A673 (cell line): ENCODE measurements at regions not wholly inside any gene's neighbourhood (a gene's known extent, or its start where the extent isn't known, plus 50 kb on each side); places are given as distances from the start of the nearest gene placed in this dataset.

Experiments used
- BruUV-seq: library from RNA; stranded (reverse); fragments of 400-500 nt; replicated peaks from 2 replicates; lab custom pipeline; 2021; lab: Mats Ljungman, UMichigan
- CTCF ChIA-PET: fragments of 300-600 bp; sonication (Branson Sonifier 250); formaldehyde crosslinking; loops from one replicate; lab custom pipeline; 2022; ENCODE audit warnings: antibody characterized with exemption; lab: Charles Lee
- POLR2A ChIA-PET: fragments of 300-600 bp; sonication (Branson Sonifier 250); formaldehyde crosslinking; loops from one replicate; lab custom pipeline; 2022; ENCODE audit warnings: antibody characterized with exemption; ENCODE audit not compliant: low non-redundant PET; lab: Charles Lee
- DNase-seq: peaks from one replicate; pipeline ENCODE4 v3.0.0-alpha.2; 2015; ENCODE audit warnings: low spot score
- H3K27ac ChIP-seq: fragments of 200-600 bp; sonication (generic); 2 replicates; pipeline ENCODE4 v1.5.1; 2016; ENCODE audit warnings: mixed run types, low read depth, mild to moderate bottlenecking, mixed read lengths, antibody characterized with exemption, low read length; ENCODE audit not compliant: poor library complexity, severe bottlenecking
- H3K27me3 ChIP-seq: fragments of 200-600 bp; sonication (generic); replicated peaks from 2 replicates; pipeline ENCODE4 v1.6.1; 2017; ENCODE audit warnings: mixed run types, low read depth, mild to moderate bottlenecking, mixed read lengths, antibody characterized with exemption, low read length; ENCODE audit not compliant: insufficient read depth, poor library complexity
- H3K36me3 ChIP-seq: fragments of 200-600 bp; sonication (generic); 2 replicates; pipeline ENCODE4 v1.6.1; 2016; ENCODE audit warnings: mixed run types, mild to moderate bottlenecking, mixed read lengths, antibody characterized with exemption, low read length; ENCODE audit not compliant: insufficient read depth, poor library complexity, severe bottlenecking
- H3K4me1 ChIP-seq: fragments of 200-600 bp; sonication (generic); 2 replicates; pipeline ENCODE4 v1.6.1; 2017; ENCODE audit warnings: mixed run types, mild to moderate bottlenecking, mixed read lengths, antibody characterized with exemption, low read length; ENCODE audit not compliant: insufficient read depth, poor library complexity, severe bottlenecking
- H3K4me3 ChIP-seq: fragments of 200-600 bp; sonication (generic); 2 replicates; pipeline ENCODE4 v1.5.1; 2016; ENCODE audit warnings: low read depth, mixed run types, mild to moderate bottlenecking, mixed read lengths, low read length; ENCODE audit not compliant: poor library complexity, severe bottlenecking
- H3K9me3 ChIP-seq: fragments of 200-600 bp; sonication (generic); 2 replicates; pipeline ENCODE4 v1.6.1; 2016; ENCODE audit warnings: mixed run types, low read depth, mild to moderate bottlenecking, mixed read lengths, antibody characterized with exemption, low read length; ENCODE audit not compliant: poor library complexity, severe bottlenecking
- EZH2 ChIP-seq: fragments of 200-600 bp; sonication (generic); IDR thresholded peaks from 2 replicates; pipeline ENCODE4 v1.6.1; 2017; ENCODE audit warnings: borderline replicate concordance, low read depth, mild to moderate bottlenecking, mixed read lengths, antibody characterized with exemption, low read length; ENCODE audit not compliant: poor library complexity, severe bottlenecking
- intact Hi-C: fragments of 100-400 bp; cut with micrococcal nuclease; formaldehyde crosslinking; loops from one replicate; pipeline ENCODE4 v1.10.0; 2022; ENCODE audit not compliant: unreplicated experiment
- TF ChIP-seq, protein P1 (sequence below): fragments of 300-800, 200-600 bp; sonication (generic); conservative IDR thresholded peaks from 2 replicates; pipeline ENCODE4 v1.5.1; 2017; ENCODE audit warnings: low read depth, mild to moderate bottlenecking, antibody characterized with exemption, low read length, moderate library complexity, mixed read lengths

DNA sequence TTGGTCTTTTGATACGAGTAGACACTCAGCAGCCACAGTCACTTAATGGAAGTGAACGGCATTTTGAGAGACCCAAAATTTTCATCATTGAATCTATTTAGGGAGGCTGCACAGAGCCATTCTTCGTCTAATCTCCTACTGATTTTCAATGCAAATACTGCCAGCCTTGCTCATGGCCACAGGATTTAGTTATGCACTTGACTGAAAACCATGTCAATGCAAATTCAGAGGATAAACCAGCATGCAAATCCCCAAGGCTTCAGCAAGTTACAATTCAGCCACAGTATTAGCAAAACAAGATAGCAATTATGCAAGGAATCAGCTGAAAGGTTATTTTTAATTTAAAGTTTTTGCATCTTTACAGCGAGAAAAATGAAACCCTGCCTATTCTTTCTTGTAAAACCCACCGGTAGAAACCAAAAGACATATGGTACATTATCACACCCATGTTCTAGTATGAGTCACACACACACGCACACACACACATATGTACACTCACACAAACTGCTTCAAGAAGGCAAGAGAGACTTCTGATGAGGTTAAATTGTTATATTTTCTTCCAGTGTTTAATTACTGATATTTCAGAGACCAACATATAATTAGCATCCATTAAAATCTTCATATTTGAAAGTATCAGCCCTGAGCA is 985.3 kb upstream of the FLRT2 start:
- TF ChIP-seq, protein P1, sequence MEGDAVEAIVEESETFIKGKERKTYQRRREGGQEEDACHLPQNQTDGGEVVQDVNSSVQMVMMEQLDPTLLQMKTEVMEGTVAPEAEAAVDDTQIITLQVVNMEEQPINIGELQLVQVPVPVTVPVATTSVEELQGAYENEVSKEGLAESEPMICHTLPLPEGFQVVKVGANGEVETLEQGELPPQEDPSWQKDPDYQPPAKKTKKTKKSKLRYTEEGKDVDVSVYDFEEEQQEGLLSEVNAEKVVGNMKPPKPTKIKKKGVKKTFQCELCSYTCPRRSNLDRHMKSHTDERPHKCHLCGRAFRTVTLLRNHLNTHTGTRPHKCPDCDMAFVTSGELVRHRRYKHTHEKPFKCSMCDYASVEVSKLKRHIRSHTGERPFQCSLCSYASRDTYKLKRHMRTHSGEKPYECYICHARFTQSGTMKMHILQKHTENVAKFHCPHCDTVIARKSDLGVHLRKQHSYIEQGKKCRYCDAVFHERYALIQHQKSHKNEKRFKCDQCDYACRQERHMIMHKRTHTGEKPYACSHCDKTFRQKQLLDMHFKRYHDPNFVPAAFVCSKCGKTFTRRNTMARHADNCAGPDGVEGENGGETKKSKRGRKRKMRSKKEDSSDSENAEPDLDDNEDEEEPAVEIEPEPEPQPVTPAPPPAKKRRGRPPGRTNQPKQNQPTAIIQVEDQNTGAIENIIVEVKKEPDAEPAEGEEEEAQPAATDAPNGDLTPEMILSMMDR = no peak
- no peak for TF ChIP-seq EZH2
- no TSS peak for BruUV-seq
- H3K27ac ChIP-seq = no peak overlapping the region
- intact Hi-C loops = no loop called here
- peaks cover 4% of the 10 kb centered on the region for H3K4me1 ChIP-seq
- no peak overlapping the region for H3K4me3 ChIP-seq
- POLR2A ChIA-PET = no interaction called here
- no peaks in the 10 kb centered on the region for H3K9me3 ChIP-seq
- no peaks in the 10 kb centered on the region for H3K36me3 ChIP-seq
- CTCF ChIA-PET = no interaction called here
- no peaks in the 10 kb centered on the region for H3K27me3 ChIP-seq
- DNase-seq = peak; percentile 17

DNA sequence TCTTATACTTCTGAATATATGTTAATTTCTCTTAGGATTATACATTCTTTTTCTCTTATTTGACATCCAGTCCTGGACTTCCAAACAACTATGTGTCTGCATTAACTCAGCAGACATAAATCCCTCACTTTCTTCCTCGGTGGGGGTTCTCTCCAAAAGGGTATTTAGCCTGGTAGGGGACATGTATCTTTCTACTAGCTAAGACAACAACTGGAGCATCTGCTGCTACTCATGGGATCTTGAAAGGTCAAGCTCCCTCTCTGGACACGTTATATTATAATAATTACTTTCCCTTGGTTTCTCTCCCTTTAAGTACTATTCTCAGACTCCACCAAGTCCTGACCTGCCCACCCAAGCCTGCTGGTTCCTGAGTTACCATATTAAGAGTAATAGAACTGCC is 983.7 kb upstream of the FLRT2 start:
- no TSS peak for BruUV-seq
- no peak for TF ChIP-seq EZH2
- TF ChIP-seq, protein P1 = no peak
- CTCF ChIA-PET = no interaction called here
- intact Hi-C loops = no loop called here
- Histone ChIP-seq H3K4me3 (no peak overlapping the region), H3K36me3 (no peaks in the 10 kb centered on the region), H3K9me3 (no peaks in the 10 kb centered on the region), H3K4me1 (peaks cover 4% of the 10 kb centered on the region), H3K27ac (no peak overlapping the region), H3K27me3 (no peaks in the 10 kb centered on the region)
- DNase-seq = no peak
- POLR2A ChIA-PET = no interaction called here

DNA sequence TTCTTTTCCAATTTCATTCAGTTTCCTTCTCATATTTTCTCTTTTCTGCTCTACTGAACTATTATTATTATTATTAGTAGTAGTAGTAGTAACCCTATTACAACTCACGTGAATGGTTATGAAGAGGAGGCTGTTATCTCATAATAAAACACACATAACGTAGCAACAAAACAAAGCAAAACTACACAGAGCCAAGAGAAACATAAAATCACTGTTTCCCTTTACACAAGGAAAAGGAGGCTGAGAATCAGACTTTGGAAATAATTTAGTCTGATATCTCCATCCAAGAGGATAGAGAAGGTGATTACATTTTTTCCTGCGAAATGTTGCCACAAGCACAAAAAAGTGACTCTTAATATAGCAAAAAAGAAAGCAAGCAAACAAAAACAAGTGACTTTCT is 975.8 kb upstream of the FLRT2 start:
- H3K27me3 ChIP-seq = no peaks in the 10 kb centered on the region
- no peaks in the 10 kb centered on the region for H3K9me3 ChIP-seq
- no TSS peak for BruUV-seq
- no peaks in the 10 kb centered on the region for H3K36me3 ChIP-seq
- H3K4me3 ChIP-seq = no peak overlapping the region
- ChIA-PET CTCF (no interaction called here), POLR2A (no interaction called here)
- DNase-seq = no peak
- no peaks in the 10 kb centered on the region for H3K4me1 ChIP-seq
- intact Hi-C loops = no loop called here
- TF ChIP-seq, protein P1 = no peak
- TF ChIP-seq EZH2 = no peak
- H3K27ac ChIP-seq = no peak overlapping the region
